MM.1S (cell line): ENCODE measurements at regions not wholly inside any gene's neighbourhood (a gene's known extent, or its start where the extent isn't known, plus 50 kb on each side); places are given as distances from the start of the nearest gene placed in this dataset.
"Not testable (repeated sequence)": the region's sequence is repeated elsewhere in the genome, so short reads cannot be mapped to it uniquely, and the experiment has no call there.

Experiments
- CTCF ChIP-seq: fragments of 300-600 bp; sonication (generic); IDR thresholded peaks from 2 replicates; pipeline ENCODE4 v1.5.1; 2016; ENCODE audit warnings: antibody characterized with exemption, low read length, mixed read lengths
- EZH2 ChIP-seq: fragments of 300-600 bp; sonication (generic); optimal IDR thresholded peaks from 2 replicates; pipeline ENCODE3; 2017; ENCODE audit warnings: low read depth, mild to moderate bottlenecking, antibody characterized with exemption, low read length, mixed read lengths
- EZH2phosphoT487 ChIP-seq: fragments of 300-600 bp; sonication (generic); IDR thresholded peaks from 2 replicates; pipeline ENCODE4 v1.6.1; 2018; ENCODE audit warnings: antibody characterized with exemption, low read length

- not testable (repeated sequence) for TF ChIP-seq CTCF, EZH2, EZH2phosphoT487
These were observed 1170.7 kb downstream of the RPIA start for GRCh38 chr2:89862164-89862563.
